ENCODE measurements at regions not wholly inside any gene's neighbourhood (a gene's known extent, or its start where the extent isn't known, plus 50 kb on each side); places are given as distances from the start of the nearest gene placed in this dataset.
"Not testable (repeated sequence)": the region's sequence is repeated elsewhere in the genome, so short reads cannot be mapped to it uniquely, and the experiment has no call there.

GRCh38 chr21:23960769-23961168 is 1646.5 kb downstream of the MRPL39 start:
- DNase-seq (ENCODE audit: low read depth): no peak
- in situ Hi-C loops (cut with HindIII; ENCODE audit: low pct_unique_long_range_greater_than_20kb, low sequenced_read_pairs): no loop called here

- DNase-seq (ENCODE audit: low read depth): no peak
- in situ Hi-C loops (cut with HindIII; ENCODE audit: low pct_unique_long_range_greater_than_20kb, low sequenced_read_pairs): no loop called here
These were observed 1652.0 kb downstream of the MRPL39 start for GRCh38 chr21:23955135-23955843.

GRCh38 chr21:23952269-23952668 is 1655.0 kb downstream of the MRPL39 start:
- DNase-seq (ENCODE audit: low read depth): no peak
- in situ Hi-C loops (cut with HindIII; ENCODE audit: low pct_unique_long_range_greater_than_20kb, low sequenced_read_pairs): no loop called here

- peak; percentile 42 for DNase-seq (ENCODE audit: low read depth)
- in situ Hi-C loops (cut with HindIII; ENCODE audit: low pct_unique_long_range_greater_than_20kb, low sequenced_read_pairs): no loop called here
These were observed 1656.0 kb downstream of the MRPL39 start for GRCh38 chr21:23951251-23951650.

GRCh38 chr21:23950344-23950743 is 1656.9 kb downstream of the MRPL39 start:
- DNase-seq (ENCODE audit: low read depth): no peak
- in situ Hi-C loops (cut with HindIII; ENCODE audit: low pct_unique_long_range_greater_than_20kb, low sequenced_read_pairs): no loop called here

GRCh38 chr21:23949493-23949892 is 1657.8 kb downstream of the MRPL39 start:
- in situ Hi-C loops (cut with HindIII; ENCODE audit: low pct_unique_long_range_greater_than_20kb, low sequenced_read_pairs): no loop called here
- DNase-seq (ENCODE audit: low read depth): no peak

- in situ Hi-C loops (cut with HindIII; ENCODE audit: low pct_unique_long_range_greater_than_20kb, low sequenced_read_pairs): no loop called here
- DNase-seq (ENCODE audit: low read depth): no peak
These were observed 1667.8 kb downstream of the MRPL39 start for GRCh38 chr21:23939369-23940065.

- in situ Hi-C loops (cut with HindIII; ENCODE audit: low pct_unique_long_range_greater_than_20kb, low sequenced_read_pairs): no loop called here
- DNase-seq (ENCODE audit: low read depth): no peak
These were observed 1670.3 kb downstream of the MRPL39 start for GRCh38 chr21:23936991-23937390.

- in situ Hi-C loops (cut with HindIII; ENCODE audit: low pct_unique_long_range_greater_than_20kb, low sequenced_read_pairs): no loop called here
- DNase-seq (ENCODE audit: low read depth): no peak
These were observed 1671.1 kb downstream of the MRPL39 start for GRCh38 chr21:23936224-23936623.

- no peak for DNase-seq (ENCODE audit: low read depth)
- in situ Hi-C loops (cut with HindIII; ENCODE audit: low pct_unique_long_range_greater_than_20kb, low sequenced_read_pairs): no loop called here
These were observed 1676.7 kb downstream of the MRPL39 start for GRCh38 chr21:23930565-23930964.

- in situ Hi-C loops (cut with HindIII; ENCODE audit: low pct_unique_long_range_greater_than_20kb, low sequenced_read_pairs); DNase-seq (ENCODE audit: low read depth): not testable (repeated sequence)
These were observed 1680.9 kb downstream of the MRPL39 start for GRCh38 chr21:23926430-23926829.

- no peak for DNase-seq (ENCODE audit: low read depth)
- in situ Hi-C loops (cut with HindIII; ENCODE audit: low pct_unique_long_range_greater_than_20kb, low sequenced_read_pairs): no loop called here
These were observed 1685.4 kb downstream of the MRPL39 start for GRCh38 chr21:23921670-23922418.

- DNase-seq (ENCODE audit: low read depth): no peak
- in situ Hi-C loops (cut with HindIII; ENCODE audit: low pct_unique_long_range_greater_than_20kb, low sequenced_read_pairs): no loop called here
These were observed 1706.6 kb downstream of the MRPL39 start for GRCh38 chr21:23900727-23901126.

- no peak for DNase-seq (ENCODE audit: low read depth)
- in situ Hi-C loops (cut with HindIII; ENCODE audit: low pct_unique_long_range_greater_than_20kb, low sequenced_read_pairs): no loop called here
These were observed 1707.7 kb downstream of the MRPL39 start for GRCh38 chr21:23899561-23899960.

- no peak for DNase-seq (ENCODE audit: low read depth)
- in situ Hi-C loops (cut with HindIII; ENCODE audit: low pct_unique_long_range_greater_than_20kb, low sequenced_read_pairs): no loop called here
These were observed 1716.6 kb downstream of the MRPL39 start for GRCh38 chr21:23890652-23891051.

- in situ Hi-C loops (cut with HindIII; ENCODE audit: low pct_unique_long_range_greater_than_20kb, low sequenced_read_pairs): no loop called here
- DNase-seq (ENCODE audit: low read depth): no peak
These were observed 1719.5 kb downstream of the MRPL39 start for GRCh38 chr21:23887725-23888306.

- in situ Hi-C loops (cut with HindIII; ENCODE audit: low pct_unique_long_range_greater_than_20kb, low sequenced_read_pairs): no loop called here
- no peak for DNase-seq (ENCODE audit: low read depth)
These were observed 1720.2 kb downstream of the MRPL39 start for GRCh38 chr21:23886828-23887724.

- in situ Hi-C loops (cut with HindIII; ENCODE audit: low pct_unique_long_range_greater_than_20kb, low sequenced_read_pairs): no loop called here
- no peak for DNase-seq (ENCODE audit: low read depth)
These were observed 1725.5 kb downstream of the MRPL39 start for GRCh38 chr21:23881783-23882182.
